Osteoblast (primary cell): ENCODE measurements at regions not wholly inside any gene's neighbourhood (a gene's known extent, or its start where the extent isn't known, plus 50 kb on each side); places are given as distances from the start of the nearest gene placed in this dataset.
A peak's percentile ranks its signal among the peaks of the same experiment; 100 is the strongest.

Source experiments
- DNase-seq: peaks from one replicate; pipeline ENCODE4 v3.0.0; 2011; ENCODE audit warnings: low spot score, mixed read lengths; ENCODE audit not compliant: insufficient read length; ENCODE audit errors: missing footprints
- H2AFZ ChIP-seq: 2 replicates; pipeline ENCODE4 v1.6.0; 2011; ENCODE audit warnings: mild to moderate bottlenecking, low read length
- H3K27ac ChIP-seq: 2 replicates; pipeline ENCODE4 v1.5.1; 2011; ENCODE audit warnings: mild to moderate bottlenecking, low read depth, low read length, moderate library complexity
- H3K27me3 ChIP-seq: 2 replicates; pipeline ENCODE4 v1.6.0; 2012; ENCODE audit warnings: mild to moderate bottlenecking, control low read depth, inconsistent platforms, low read length, moderate library complexity; ENCODE audit not compliant: insufficient read depth
- H3K36me3 ChIP-seq: 2 replicates; pipeline ENCODE4 v1.5.1; 2011; ENCODE audit warnings: mild to moderate bottlenecking, low read length, control low read depth, moderate library complexity; ENCODE audit not compliant: insufficient read depth
- H3K4me1 ChIP-seq: 2 replicates; pipeline ENCODE4 v1.5.1; 2011; ENCODE audit warnings: mild to moderate bottlenecking, low read length, control low read depth, moderate library complexity; ENCODE audit not compliant: insufficient read depth
- H3K4me2 ChIP-seq: 2 replicates; pipeline ENCODE4 v1.6.0; 2011; ENCODE audit warnings: mild to moderate bottlenecking, low read length; ENCODE audit not compliant: insufficient read depth
- H3K4me3 ChIP-seq: fragments of 200-600 bp; sonication (generic); 3 replicates; pipeline ENCODE4 v1.5.1; 2012; ENCODE audit warnings: mild to moderate bottlenecking, low read length, inconsistent platforms; ENCODE audit not compliant: insufficient read depth
- H3K79me2 ChIP-seq: 2 replicates; pipeline ENCODE4 v1.6.0; 2012; ENCODE audit warnings: mild to moderate bottlenecking, low read length, control low read depth, inconsistent platforms; ENCODE audit not compliant: insufficient read depth
- H3K9me3 ChIP-seq: 2 replicates; pipeline ENCODE4 v1.5.1; 2011; ENCODE audit warnings: low read depth, low read length, control low read depth
- H4K20me1 ChIP-seq: 2 replicates; pipeline ENCODE4 v1.6.0; 2012; ENCODE audit warnings: mild to moderate bottlenecking, low read length, control low read depth; ENCODE audit not compliant: insufficient read depth
- CTCF ChIP-seq: IDR thresholded peaks from 2 replicates; pipeline ENCODE4 v1.5.1; 2011; ENCODE audit warnings: mild to moderate bottlenecking, low read depth, low read length, moderate library complexity; ENCODE audit errors: extremely low read depth

- Histone ChIP-seq H4K20me1 (no peaks in the 10 kb centered on the region), H3K27me3 (no peaks in the 10 kb centered on the region), H2AFZ (no peak overlapping the region), H3K4me1 (peaks cover 2% of the 10 kb centered on the region), H3K4me3 (no peak overlapping the region), H3K27ac (no peak overlapping the region), H3K4me2 (no peak overlapping the region), H3K9me3 (no peaks in the 10 kb centered on the region), H3K79me2 (no peaks in the 10 kb centered on the region), H3K36me3 (no peaks in the 10 kb centered on the region)
- no peak for DNase-seq
- TF ChIP-seq CTCF: no peak
These were observed 672.5 kb downstream of the PRELID2 start for GRCh38 chr5:145162626-145163025.

DNA sequence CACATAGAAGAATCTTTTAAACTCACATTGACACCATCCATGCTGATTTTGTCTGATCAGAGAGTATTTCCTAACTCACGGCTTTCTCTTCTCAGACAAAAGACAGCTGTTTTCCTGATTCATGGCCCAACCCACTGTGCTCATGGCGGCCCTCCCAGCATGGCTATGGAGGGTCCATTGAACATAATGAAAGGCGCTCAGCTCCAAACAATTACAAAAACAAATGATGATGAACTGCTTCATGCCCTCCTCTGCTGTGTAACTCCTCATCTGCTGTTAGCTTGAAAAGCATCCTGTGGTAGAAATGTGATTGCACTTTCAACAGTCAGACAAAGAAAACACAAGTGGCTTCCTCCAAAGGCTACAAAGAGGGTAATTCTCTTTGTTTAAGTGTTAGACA lies 673.8 kb downstream of the PRELID2 start:
- no peaks in the 10 kb centered on the region for H3K9me3 ChIP-seq
- no peaks in the 10 kb centered on the region for H4K20me1 ChIP-seq
- no peaks in the 10 kb centered on the region for H3K27me3 ChIP-seq
- no peak for DNase-seq
- peaks cover 2% of the 10 kb centered on the region for H3K4me1 ChIP-seq
- H2AFZ ChIP-seq: no peak overlapping the region
- no peak overlapping the region for H3K4me2 ChIP-seq
- no peak overlapping the region for H3K4me3 ChIP-seq
- H3K27ac ChIP-seq: no peak overlapping the region
- H3K79me2 ChIP-seq: no peaks in the 10 kb centered on the region
- TF ChIP-seq CTCF: no peak
- H3K36me3 ChIP-seq: no peaks in the 10 kb centered on the region

DNA sequence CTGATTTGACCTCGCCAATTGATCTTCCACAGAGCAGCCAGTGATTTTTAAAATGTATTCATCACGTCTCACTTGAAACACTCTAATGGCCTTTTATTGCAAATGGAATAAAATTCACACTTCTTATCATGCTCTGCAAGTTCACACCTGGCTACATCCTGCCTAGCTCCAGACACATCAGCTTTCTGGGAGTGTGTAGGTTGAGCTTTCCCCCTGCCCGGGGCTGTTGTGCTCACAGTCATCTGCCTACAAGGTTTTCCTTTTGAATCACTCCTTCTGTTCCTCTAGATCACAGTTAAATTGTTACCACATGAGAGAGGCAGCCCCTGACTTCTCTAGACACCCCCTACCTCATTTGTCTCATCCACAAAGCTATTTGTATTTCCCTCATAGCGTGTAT lies 674.5 kb downstream of the PRELID2 start:
- no peak for TF ChIP-seq CTCF

GRCh38 chr5:145158730-145159129 lies 676.4 kb downstream of the PRELID2 start:
- H3K79me2 ChIP-seq: no peaks in the 10 kb centered on the region
- no peak overlapping the region for H3K27ac ChIP-seq
- no peaks in the 10 kb centered on the region for H3K9me3 ChIP-seq
- no peak for DNase-seq
- no peak for TF ChIP-seq CTCF
- H3K27me3 ChIP-seq: no peaks in the 10 kb centered on the region
- no peaks in the 10 kb centered on the region for H3K36me3 ChIP-seq
- H3K4me3 ChIP-seq: no peak overlapping the region
- H3K4me1 ChIP-seq: peaks cover 2% of the 10 kb centered on the region
- H4K20me1 ChIP-seq: no peaks in the 10 kb centered on the region
- H3K4me2 ChIP-seq: peak overlapping the region; percentile 39
- peak overlapping the region; percentile 75 for H2AFZ ChIP-seq

More for the DNA sequence above, 674.5 kb downstream of the PRELID2 start:
- Histone ChIP-seq H2AFZ (no peak overlapping the region), H3K4me1 (peaks cover 2% of the 10 kb centered on the region), H3K27ac (no peak overlapping the region), H3K9me3 (no peaks in the 10 kb centered on the region), H3K79me2 (no peaks in the 10 kb centered on the region), H3K4me3 (no peak overlapping the region), H3K27me3 (no peaks in the 10 kb centered on the region), H3K36me3 (no peaks in the 10 kb centered on the region), H3K4me2 (no peak overlapping the region), H4K20me1 (no peaks in the 10 kb centered on the region)
- DNase-seq: peak; percentile 5
